ENCODE measurements at regions not wholly inside any gene's neighbourhood (a gene's known extent, or its start where the extent isn't known, plus 50 kb on each side); places are given as distances from the start of the nearest gene placed in this dataset.

DNA sequence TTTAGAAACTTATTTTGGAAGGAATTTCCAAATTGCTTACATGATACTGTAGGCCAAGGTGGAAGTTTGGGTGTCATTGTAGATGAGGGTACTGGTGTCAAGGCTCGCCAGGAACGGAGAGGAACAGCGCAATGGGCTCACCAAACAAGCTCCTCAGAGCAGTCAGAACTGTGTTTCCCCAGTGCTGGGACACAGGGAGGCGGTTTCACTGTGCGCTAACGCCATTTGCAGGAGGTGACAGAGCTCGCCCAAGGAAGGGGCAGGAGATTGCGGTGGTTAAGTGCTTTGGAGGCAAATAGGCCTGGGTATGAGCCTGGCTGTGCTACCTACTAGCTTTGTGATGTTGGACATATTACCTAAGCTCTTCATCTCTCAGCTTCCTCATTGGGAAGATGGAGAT, 57.3 kb downstream of the HHEX start:
- no peak for DNase-seq (ENCODE audit: low read depth, low spot score)

DNA sequence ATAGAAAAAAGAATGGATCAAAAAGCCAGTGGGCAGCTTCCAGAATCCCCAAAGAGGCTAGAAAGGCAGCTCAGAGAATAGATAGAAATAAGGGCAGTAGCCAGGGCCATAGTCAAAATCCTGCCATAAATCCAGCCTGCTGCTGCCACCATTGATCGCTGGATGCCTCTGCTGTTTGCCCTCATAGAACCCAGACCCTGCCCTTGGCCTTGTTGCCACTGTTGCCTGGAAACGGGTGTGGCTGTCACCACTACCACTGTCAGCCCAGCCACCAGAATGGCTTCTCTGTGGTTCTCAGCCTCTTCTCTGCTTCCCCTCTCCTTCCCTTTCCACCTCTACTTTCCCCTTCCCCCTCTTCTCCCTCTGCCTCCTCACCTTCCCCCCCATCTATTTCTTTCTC, 57.8 kb downstream of the HHEX start:
- no peak for DNase-seq (ENCODE audit: low read depth, low spot score)

DNA sequence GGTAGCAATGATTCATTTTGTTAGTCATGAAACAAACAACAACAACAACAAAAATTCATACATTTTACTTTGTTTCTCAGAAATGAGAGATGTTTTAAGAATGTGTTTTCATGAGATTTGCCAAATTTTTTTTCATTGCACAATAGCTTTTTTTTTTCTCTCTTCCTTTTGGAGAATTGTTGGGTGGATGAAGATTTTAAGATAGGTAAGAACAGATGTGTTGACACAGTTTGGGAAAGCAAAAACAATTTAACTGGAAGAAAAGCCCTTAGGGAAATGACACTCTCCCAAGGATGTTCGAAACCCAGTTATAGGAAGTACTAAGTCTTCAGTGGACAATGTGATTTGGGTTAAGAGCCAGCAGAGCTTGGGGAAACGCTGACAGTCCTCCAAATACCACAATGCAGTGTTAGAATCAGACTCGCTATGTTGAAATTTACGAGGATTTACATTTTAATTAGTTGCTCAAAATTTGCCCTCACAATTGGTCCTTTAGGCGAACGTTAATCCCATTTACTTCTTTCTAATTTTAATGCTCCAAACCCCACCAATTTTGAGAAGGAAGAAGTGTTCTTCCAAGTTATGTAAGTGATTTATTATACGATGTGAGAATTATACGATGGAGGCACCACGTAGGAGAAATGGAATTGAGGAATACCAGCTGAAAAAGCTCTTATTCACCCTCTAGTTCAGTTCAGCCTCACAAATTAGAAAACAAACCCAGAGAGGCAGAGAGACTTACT, 61.2 kb downstream of the HHEX start:
- peak; percentile 33 for DNase-seq (ENCODE audit: low read depth, low spot score)

DNA sequence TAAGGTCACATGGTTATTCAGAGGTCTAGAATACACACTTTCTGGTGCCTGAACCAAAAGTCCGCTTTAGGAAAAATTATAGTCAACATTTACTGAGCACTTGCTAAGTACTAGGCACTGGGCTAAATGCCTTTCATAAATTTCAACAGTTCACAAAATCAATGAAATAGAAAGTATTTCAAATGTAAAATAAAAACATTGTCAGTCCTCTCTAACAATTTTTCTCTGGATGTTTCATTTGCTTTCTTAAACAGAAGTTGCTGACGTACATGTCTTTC, 61.7 kb downstream of the HHEX start:
- DNase-seq (ENCODE audit: low read depth, low spot score), result no peak

DNA sequence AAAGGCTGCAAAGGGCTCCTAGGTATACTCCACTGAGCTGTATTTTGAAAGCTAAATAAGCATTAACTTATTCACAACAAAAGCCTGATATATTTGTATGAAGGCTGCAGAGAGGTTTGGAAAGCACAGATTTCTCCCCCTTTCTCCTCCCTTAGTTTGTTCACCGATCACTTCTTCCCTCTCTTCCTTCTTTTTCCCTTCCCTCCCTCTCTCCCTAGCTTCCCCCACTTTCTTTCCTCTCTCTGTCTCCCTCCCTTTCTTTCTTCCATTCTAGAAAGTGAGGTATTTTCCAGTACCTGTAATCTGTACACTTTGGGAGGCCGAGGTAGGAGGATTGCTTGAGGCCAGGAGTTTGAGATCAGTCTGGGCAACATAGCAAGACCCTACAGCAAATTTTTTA, 62.1 kb downstream of the HHEX start:
- DNase-seq (ENCODE audit: low read depth, low spot score), result no peak

DNA sequence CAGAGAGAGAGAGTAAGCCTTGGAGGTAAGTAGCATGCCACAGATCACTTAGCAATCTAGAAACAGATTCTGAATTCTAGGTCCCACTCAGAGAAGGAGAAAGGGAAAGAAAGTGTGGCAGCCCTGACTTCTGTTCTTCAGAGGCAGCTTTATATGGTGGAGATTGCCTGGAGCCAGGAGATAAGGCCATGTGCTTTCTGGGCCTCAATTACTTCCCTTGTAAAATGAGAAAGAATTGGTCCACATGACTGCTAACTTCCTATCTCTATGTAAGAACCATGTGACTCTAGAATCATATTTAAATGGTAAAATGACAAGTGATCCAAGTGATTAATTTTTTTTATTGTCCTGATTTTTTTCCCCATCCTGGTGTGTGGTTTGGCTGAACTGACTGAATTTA, 64.1 kb downstream of the HHEX start:
- DNase-seq (ENCODE audit: low read depth, low spot score), result no peak

DNA sequence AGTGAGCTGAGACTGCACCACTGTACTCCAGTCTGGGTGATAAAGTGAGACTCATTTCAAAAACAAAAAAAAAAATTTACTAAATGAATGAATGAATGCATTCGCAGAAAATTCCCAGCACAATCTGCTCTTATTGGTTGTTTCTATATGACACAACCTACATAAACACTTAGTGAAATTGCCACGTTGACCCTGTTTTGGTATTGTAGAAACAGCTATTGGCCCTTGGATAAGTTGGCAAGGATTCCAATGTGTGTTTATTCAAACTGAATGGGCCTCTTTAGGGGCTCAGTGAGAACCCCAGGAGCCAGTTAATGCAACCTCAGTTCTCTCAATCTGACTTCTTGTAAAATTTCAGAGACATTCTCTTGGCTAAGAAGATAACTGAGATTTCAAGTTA, 66.0 kb downstream of the HHEX start:
- DNase-seq (ENCODE audit: low read depth, low spot score), result no peak

DNA sequence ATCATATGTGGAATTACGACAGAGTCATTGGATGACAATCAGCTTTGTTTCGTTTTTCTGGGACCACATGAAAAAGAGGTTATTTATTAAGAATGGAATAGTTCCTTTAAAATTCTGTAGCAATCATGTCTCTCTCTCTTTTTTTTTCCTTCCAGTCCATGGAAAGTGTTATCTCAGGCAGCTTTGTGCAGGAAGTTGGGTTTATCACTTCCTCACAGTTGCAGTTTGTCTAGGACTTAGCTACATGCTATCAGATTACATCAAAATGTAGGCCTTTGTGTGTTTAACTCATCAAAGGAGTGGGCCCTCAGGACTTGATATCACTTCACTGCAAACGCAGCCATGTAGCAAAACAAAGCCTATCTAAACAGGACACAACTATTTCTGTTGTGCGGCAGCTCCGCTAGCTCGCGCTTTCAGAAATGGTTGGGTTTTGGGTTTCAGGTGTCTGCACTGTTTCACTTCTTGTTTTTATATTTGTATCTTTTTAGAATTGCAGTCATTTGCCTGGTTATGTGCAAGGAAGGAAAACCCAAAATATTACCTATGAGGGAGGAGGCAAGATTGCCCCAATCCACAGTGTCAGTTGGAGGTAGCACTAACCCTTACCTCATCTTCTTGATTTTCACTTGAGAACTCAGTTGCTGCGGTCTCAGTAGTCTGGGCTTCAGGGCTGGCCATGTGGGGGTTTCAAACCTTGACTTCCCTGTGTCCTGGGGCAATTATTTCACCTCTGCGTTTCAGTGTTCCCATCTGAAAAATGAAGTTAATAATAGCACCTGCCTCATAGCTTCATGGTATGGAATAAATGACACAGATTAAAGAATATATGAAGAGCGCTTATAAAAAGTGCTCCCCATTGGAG, 66.7 kb downstream of the HHEX start:
- no peak for DNase-seq (ENCODE audit: low read depth, low spot score)

DNA sequence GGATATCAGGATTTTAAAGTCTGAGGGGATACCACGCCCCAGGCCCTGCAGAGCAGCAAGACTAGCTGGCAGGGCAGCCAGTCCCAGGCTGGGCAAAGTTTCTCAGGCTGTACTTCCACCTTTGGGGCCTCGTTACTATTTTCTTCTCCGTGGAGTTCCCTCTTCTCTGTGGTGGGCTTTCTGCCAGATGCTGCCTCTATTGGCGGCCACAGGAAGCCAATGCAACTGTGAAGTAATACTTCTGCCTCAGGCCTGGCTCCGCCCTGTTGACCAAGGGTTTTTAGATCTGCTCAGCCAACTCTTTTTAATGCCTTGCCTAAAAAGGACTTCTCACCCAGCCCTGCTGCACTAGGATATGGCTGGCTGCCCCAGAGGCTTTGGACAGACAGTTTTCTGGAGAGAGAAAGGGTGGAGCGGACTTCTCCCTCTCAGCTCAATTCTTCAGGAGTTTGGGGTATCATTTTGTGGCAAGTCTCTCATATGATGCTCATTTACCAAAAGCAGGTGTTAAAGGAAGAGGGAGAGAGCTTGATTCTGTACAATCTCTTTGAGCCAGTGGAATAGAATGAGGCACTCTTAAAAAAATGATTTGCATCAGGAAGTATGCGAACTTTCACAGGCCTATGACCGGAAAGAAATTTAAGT, 67.4 kb downstream of the HHEX start:
- peak; percentile 87 for DNase-seq (ENCODE audit: low read depth, low spot score)

DNA sequence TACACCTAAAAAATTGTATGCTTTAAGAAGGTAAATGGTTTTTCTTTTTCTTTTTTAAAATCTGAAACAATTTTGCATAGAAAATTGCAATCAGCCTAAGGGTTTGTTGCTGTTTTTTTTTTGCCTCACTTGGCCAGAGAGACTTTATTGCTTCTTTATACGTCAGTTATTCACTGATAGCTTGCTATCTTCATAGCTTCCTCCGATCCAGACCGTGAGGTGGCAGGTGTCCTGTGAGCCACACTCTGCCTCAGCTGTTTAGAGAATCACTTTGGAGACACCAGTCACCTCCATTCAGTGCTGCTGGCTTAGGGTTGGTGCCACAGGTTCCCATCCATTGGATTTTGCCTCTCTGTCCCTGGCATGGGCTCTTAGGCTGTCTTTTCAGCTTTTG, 68.0 kb downstream of the HHEX start:
- DNase-seq (ENCODE audit: low read depth, low spot score), result no peak

DNA sequence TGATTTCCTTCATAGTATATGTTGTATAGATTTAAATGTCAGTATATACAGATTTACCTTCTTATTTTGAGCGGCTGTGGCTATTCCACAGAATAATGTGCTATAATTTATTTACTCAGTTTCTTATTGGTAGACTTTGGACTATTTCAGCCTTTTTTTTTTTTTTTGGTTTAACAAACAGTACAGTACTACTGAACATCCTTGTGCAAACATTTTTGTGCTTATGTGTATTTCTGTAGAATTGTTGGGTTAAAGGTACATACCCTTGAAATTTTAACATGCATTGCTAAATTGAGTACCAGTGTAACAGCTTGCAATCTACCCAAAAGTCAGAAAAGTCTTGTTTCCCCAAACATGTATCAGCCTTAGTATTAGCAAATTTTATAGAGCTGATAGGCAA, 68.8 kb downstream of the HHEX start:
- DNase-seq (ENCODE audit: low read depth, low spot score), result no peak

DNA sequence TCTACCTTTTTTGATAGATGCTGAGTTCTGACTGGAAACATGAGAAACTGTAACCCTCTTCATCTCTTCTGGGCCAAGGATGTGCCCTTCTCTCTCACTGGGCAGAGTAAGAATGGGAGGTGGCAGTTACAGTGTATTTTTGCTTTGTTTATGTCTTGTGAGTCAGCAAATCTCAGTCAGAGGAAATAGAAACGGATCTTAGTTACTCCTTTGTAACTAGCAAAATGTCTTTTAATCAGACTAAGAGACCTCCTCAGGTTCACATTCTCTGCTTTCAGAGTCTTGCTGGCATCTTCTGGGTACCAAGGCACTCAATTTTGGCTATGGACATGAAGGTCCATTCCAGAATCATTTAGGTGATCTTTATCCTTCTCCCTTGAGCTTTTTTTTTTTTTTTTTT, 70.9 kb downstream of the HHEX start:
- DNase-seq (ENCODE audit: low read depth, low spot score), result peak; percentile 38

DNA sequence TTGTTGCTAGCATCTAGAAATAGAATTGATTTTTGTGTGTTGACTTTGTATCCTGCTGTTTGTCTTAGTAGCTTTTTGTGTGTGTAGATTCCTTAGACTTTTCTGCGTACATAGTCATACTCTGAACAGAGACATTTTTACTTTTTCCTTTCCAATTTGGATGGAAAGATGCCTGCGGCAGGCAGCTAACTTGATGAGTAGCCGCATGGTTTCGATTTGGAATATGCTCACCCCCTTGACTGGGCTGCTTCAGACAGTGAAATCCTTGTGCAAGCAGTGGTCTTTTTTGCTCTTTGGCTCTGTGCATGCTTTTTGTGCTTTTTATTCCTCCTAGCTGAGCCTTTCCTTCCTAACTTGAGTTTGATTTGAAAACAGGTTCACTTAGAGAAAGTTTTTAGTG, 71.8 kb downstream of the HHEX start:
- no peak for DNase-seq (ENCODE audit: low read depth, low spot score)

DNA sequence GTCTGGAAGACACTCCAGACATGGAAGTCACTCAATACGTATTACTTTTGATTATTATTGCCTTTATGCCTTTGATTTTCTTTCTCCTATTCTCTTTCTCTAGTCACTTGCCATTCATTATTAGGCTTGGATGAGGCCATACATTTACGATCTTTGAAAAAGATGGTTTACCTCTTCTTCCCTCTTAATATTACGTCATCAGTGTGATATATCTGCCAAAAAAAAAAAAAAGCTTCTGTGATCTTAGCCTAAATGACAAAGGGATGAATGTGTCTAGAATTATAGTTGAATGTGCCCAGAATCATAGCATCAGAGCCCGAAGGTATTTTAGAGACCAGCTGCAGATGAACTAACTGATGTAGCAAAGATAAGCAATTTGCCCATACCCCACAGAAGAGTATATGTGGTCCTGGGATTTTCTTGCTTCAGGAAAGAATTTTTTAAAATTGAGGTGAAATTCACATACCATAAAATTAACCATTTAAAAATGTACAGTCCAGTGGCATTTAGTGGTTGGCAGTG, 73.9 kb downstream of the HHEX start:
- DNase-seq (ENCODE audit: low read depth, low spot score), result no peak

DNA sequence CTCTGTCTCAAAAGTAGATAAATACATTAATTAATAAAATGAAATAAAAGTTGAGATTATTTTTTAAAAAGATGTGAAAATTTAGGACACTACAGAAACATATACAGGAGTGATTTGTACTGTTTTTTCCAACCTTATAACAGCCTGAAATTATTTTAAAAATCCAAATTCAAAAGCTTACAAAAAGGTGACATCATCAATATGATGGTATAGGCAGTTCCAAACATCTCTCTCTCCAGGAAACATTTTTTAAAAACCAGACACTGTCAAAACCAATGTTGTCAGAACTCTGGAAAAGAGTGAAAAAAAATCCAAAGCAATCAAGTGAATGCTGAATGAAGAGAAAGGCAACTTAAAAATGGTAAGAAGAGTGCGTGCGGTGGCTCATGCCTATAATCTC, 76.7 kb downstream of the HHEX start:
- DNase-seq (ENCODE audit: low read depth, low spot score), result no peak

DNA sequence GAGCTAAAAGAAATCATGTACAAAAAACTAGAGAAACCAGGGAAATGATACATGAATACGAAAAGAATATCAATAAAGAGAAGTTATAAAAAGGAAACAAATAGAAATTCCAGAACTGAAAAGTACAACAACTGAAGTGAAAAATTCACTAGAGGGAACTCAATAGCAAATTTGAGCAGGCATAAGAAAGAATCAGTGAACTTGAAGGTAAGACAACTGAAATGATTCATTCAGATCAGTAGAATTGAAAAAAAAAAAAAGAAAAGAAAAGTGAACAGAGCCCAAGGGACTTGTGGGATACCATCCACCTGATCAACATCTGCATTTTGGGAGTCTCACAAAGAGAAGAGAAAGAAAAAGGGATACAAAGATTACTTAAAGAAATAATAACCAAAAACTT, 78.3 kb downstream of the HHEX start:
- no peak for DNase-seq (ENCODE audit: low read depth, low spot score)

DNA sequence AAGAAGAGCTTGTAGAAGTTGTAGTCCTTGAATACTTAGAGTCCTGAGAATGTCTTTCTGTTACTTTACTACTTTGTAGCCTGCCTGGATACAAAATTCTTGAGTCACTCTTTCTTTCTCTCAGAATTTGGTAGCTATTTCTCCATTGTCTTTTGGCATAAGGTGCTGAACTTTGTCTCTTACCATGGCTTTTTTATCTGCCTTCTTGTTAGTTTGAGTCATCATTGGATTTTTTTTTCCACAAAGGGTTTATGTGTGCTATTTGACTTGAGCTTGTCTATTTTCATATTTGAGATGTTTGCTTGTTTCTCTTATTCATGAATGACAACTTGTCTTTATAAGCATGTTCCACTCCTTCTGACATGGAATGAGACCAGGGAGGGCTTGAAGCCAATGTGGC, 74.5 kb upstream of the EXOC6 start:
- DNase-seq (ENCODE audit: low read depth, low spot score), result no peak

DNA sequence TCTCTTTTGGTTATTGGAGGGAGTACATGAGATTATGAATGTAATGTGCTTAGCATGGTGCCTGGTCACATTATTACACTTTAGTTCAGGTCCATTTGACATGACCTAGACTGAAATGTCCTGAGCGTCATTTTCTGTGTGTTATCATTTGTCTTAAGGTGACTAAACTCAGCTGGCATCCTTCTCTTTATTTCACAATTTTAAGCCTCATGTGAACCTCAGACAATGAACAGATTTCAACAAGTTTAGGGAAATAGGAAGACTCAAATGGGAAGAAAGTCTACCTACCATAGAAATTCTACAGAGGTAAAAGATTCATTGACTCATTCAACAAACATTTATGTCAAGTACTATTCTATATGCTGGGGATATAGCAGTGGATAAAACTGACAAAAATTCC, 70.2 kb upstream of the EXOC6 start:
- no peak for DNase-seq (ENCODE audit: low read depth, low spot score)

DNA sequence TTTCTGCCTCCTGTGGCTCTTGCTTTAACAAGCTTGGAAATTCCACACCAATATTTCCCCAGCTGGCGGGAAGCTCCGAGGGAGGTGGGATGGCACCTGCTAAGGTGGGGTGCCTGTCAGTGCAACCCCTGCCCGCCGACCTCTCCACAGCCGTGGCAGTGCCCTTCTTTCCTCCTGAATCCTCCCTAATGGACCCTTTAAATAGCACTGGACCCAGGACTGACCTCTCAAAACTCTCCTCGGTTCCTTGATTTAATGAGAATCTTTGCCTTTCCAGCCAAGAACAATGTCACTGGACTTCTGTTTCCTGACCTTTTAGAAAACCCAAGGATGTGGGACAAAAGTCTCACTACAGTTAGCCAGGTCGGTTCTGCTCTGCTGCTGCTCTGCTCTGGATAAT, 63.2 kb upstream of the EXOC6 start:
- DNase-seq (ENCODE audit: low read depth, low spot score), result no peak

DNA sequence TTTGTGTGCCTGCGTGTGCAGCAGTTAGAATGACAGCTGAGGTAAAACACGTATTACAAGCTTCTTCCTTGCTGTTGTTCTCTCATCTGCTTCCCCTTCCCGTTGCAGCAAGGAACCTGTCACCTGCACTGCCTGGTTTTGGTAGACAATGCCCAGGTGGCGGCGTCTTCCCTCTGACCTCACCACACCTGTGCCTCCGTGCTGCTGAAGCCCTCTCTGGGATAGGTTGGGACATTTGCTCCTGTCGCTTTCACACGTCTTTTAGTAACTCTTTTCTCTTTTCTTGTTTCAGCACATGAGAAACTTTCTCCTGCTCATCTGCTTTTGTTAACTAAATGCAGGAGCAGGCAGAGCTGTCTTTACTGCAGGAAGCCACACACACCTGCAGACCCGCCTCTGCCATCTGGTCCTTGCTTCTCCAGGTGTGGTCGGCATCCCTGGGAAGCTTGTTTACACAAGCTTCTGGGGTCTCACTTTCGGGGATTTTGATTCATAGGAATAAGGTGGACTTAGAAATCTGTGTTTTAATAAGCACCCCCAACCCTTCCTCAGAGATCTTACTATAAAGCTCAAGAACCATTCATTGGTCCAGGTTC, 60.7 kb upstream of the EXOC6 start:
- no peak for DNase-seq (ENCODE audit: low read depth, low spot score)

DNA sequence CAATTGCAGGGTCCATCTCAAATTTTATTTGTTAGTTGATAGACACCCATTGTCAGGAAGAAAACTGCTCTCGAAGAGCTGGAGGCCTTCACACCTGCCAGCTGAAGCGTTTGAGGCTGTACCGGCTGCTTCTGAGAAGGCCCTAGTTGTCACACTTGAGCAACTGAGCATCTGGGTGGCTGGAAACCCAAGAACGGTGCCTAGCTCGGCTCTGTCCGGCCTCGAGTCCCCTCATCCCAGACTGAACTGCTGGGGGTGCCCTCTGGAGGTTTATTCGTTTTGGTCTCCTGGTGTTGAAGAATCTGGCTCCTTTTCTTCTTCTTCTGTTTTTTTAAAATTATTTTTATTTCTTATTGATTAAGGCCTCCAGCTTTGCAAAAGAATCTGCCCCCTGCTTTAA, 59.3 kb upstream of the EXOC6 start:
- no peak for DNase-seq (ENCODE audit: low read depth, low spot score)

DNA sequence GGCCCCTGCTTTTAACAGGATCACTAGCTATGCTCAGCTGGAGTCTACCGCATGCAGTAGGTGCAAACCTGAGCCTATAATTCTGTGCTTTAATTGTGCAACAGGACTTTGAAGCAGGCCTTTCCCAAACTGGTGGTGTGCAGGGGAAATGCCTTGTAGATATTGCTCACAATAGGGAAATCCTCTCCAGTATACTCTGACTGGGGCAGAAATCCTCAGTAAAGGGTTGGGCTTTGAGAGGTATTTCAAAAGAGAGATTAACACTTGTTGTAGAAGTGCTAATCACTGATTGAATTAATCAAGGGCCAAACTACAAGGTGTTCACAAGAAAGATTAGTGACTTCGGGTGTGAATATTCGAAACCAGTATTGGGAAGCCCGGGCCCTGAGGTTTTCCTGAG, 58.5 kb upstream of the EXOC6 start:
- no peak for DNase-seq (ENCODE audit: low read depth, low spot score)

Measured in astrocyte of the hippocampus (primary cell).